ENCODE measurements at regions not wholly inside any gene's neighbourhood (a gene's known extent, or its start where the extent isn't known, plus 50 kb on each side); places are given as distances from the start of the nearest gene placed in this dataset.

- Mint-ChIP-seq H3K27ac (ENCODE audit: unreplicated experiment) (no peak overlapping the region), H3K27me3 (ENCODE audit: unreplicated experiment) (peaks cover 4% of the 10 kb centered on the region), H3K9me3 (ENCODE audit: unreplicated experiment) (no peaks in the 10 kb centered on the region), H3K36me3 (ENCODE audit: low read depth, unreplicated experiment) (no peaks in the 10 kb centered on the region), H3K4me3 (ENCODE audit: unreplicated experiment) (no peak overlapping the region), H3K4me1 (ENCODE audit: unreplicated experiment) (no peaks in the 10 kb centered on the region)
- TF ChIP-seq CTCF (IDR thresholded peaks at IDR 0.05; ENCODE audit: unreplicated experiment) = no peak
- no peak for DNase-seq (ENCODE audit: low spot score)
These were observed 99.7 kb upstream of the AGBL1 start for GRCh38 chr15:85979929-85980328.

GRCh38 chr15:85980946-85981345 is 98.7 kb upstream of the AGBL1 start:
- no peak for TF ChIP-seq CTCF (IDR thresholded peaks at IDR 0.05; ENCODE audit: unreplicated experiment)
- H3K36me3 Mint-ChIP-seq (ENCODE audit: low read depth, unreplicated experiment) = no peaks in the 10 kb centered on the region
- H3K27me3 Mint-ChIP-seq (ENCODE audit: unreplicated experiment) = peaks cover 4% of the 10 kb centered on the region
- H3K4me1 Mint-ChIP-seq (ENCODE audit: unreplicated experiment) = no peaks in the 10 kb centered on the region
- DNase-seq (ENCODE audit: low spot score) = no peak
- no peaks in the 10 kb centered on the region for H3K9me3 Mint-ChIP-seq (ENCODE audit: unreplicated experiment)
- H3K27ac Mint-ChIP-seq (ENCODE audit: unreplicated experiment) = no peak overlapping the region
- no peak overlapping the region for H3K4me3 Mint-ChIP-seq (ENCODE audit: unreplicated experiment)

- H3K36me3 Mint-ChIP-seq (ENCODE audit: low read depth, unreplicated experiment) = no peaks in the 10 kb centered on the region
- TF ChIP-seq CTCF (IDR thresholded peaks at IDR 0.05; ENCODE audit: unreplicated experiment) = no peak
- no peaks in the 10 kb centered on the region for H3K27me3 Mint-ChIP-seq (ENCODE audit: unreplicated experiment)
- H3K9me3 Mint-ChIP-seq (ENCODE audit: unreplicated experiment) = no peaks in the 10 kb centered on the region
- H3K4me3 Mint-ChIP-seq (ENCODE audit: unreplicated experiment) = no peak overlapping the region
- no peak overlapping the region for H3K27ac Mint-ChIP-seq (ENCODE audit: unreplicated experiment)
- H3K4me1 Mint-ChIP-seq (ENCODE audit: unreplicated experiment) = no peaks in the 10 kb centered on the region
- no peak for DNase-seq (ENCODE audit: low spot score)
These were observed 95.4 kb upstream of the AGBL1 start for GRCh38 chr15:85984241-85984640.

DNA sequence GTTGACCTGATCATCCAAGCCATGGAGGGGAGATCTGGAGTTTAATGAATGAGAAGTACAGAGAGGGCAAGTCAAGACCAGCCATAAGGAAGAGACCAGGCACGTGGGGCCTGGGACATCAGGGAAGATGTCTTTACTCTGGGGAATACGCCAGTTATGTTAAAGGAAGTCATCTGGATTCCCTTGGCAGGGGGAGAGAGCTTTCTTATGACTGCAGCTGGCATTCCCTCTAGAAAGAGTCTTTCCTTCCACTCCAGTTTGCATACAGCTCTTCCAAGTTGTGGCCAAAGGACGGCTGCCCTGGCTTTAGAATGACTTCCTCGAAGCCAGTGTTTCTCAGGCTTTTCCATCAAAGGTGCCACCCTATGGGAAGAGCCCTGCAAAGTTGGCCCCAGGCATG is 93.6 kb upstream of the AGBL1 start:
- H3K4me1 Mint-ChIP-seq (ENCODE audit: unreplicated experiment) = no peaks in the 10 kb centered on the region
- no peaks in the 10 kb centered on the region for H3K27me3 Mint-ChIP-seq (ENCODE audit: unreplicated experiment)
- no peak for TF ChIP-seq CTCF (IDR thresholded peaks at IDR 0.05; ENCODE audit: unreplicated experiment)
- no peaks in the 10 kb centered on the region for H3K36me3 Mint-ChIP-seq (ENCODE audit: low read depth, unreplicated experiment)
- no peak for DNase-seq (ENCODE audit: low spot score)
- no peak overlapping the region for H3K4me3 Mint-ChIP-seq (ENCODE audit: unreplicated experiment)
- H3K27ac Mint-ChIP-seq (ENCODE audit: unreplicated experiment) = no peak overlapping the region
- H3K9me3 Mint-ChIP-seq (ENCODE audit: unreplicated experiment) = no peaks in the 10 kb centered on the region

DNA sequence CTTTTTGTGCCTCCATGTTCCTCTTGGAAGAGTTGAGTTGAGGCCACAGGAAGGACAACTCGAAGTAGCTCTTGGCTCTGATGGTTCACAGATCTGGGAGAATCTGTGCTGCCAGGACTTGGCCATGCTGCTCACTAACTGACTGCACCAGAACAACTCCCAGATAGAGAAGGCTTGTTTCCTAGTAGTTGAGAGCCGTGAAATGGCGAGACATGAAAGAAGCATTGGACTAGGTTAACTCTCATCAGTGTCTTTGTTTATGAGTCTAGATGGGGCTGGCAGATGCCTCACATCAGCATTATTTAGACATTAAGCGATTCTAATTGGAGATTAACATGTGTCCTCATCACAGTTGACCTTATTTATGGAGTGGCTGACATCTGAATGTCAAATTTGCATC is 92.9 kb upstream of the AGBL1 start:
- Mint-ChIP-seq H3K4me1 (ENCODE audit: unreplicated experiment) (no peaks in the 10 kb centered on the region), H3K27ac (ENCODE audit: unreplicated experiment) (no peak overlapping the region), H3K36me3 (ENCODE audit: low read depth, unreplicated experiment) (no peaks in the 10 kb centered on the region), H3K27me3 (ENCODE audit: unreplicated experiment) (no peaks in the 10 kb centered on the region), H3K9me3 (ENCODE audit: unreplicated experiment) (no peaks in the 10 kb centered on the region), H3K4me3 (ENCODE audit: unreplicated experiment) (no peak overlapping the region)
- no peak for DNase-seq (ENCODE audit: low spot score)
- no peak for TF ChIP-seq CTCF (IDR thresholded peaks at IDR 0.05; ENCODE audit: unreplicated experiment)

All from endothelial cell (in vitro differentiated cells).